ENCODE measurements at regions not wholly inside any gene's neighbourhood (a gene's known extent, or its start where the extent isn't known, plus 50 kb on each side); places are given as distances from the start of the nearest gene placed in this dataset.

DNA sequence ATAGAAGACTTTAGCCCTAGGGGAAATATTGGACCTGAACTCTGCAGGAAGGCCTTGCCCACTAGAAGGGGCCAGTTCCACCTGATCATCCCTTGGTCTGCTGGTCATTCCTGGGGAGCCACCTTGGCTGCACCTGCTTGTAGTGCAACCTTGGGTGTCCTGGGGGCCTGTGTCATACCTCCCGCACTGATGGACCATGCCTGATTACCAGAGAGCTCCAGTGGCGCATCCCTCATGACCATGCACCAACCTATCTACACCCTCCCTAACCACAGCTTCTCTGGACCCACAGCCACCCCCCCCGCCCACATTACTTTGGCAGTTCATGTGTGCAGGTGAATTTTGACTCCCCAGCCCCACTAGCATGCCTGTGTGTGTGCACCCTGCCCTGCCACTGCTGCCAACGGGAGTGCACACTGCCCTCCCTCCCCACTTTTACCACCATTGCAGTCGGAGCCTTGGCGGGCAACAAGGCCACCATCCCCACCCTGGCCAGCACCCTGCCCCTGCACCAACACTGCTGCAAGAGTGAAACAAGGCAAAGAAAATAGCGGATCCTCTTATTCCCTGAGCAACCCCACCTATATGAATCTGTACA is 208.1 kb downstream of the FAM47B start (continued):
- TF ChIP-seq, protein P1, sequence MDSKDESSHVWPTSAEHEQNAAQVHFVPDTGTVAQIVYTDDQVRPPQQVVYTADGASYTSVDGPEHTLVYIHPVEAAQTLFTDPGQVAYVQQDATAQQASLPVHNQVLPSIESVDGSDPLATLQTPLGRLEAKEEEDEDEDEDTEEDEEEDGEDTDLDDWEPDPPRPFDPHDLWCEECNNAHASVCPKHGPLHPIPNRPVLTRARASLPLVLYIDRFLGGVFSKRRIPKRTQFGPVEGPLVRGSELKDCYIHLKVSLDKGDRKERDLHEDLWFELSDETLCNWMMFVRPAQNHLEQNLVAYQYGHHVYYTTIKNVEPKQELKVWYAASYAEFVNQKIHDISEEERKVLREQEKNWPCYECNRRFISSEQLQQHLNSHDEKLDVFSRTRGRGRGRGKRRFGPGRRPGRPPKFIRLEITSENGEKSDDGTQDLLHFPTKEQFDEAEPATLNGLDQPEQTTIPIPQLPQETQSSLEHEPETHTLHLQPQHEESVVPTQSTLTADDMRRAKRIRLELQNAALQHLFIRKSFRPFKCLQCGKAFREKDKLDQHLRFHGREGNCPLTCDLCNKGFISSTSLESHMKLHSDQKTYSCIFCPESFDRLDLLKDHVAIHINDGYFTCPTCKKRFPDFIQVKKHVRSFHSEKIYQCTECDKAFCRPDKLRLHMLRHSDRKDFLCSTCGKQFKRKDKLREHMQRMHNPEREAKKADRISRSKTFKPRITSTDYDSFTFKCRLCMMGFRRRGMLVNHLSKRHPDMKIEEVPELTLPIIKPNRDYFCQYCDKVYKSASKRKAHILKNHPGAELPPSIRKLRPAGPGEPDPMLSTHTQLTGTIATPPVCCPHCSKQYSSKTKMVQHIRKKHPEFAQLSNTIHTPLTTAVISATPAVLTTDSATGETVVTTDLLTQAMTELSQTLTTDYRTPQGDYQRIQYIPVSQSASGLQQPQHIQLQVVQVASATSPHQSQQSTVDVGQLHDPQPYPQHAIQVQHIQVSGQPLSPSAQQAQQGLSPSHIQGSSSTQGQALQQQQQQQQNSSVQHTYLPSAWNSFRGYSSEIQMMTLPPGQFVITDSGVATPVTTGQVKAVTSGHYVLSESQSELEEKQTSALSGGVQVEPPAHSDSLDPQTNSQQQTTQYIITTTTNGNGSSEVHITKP (tag by site-specific recombination; IDR thresholded peaks at IDR 0.05), result no peak

DNA sequence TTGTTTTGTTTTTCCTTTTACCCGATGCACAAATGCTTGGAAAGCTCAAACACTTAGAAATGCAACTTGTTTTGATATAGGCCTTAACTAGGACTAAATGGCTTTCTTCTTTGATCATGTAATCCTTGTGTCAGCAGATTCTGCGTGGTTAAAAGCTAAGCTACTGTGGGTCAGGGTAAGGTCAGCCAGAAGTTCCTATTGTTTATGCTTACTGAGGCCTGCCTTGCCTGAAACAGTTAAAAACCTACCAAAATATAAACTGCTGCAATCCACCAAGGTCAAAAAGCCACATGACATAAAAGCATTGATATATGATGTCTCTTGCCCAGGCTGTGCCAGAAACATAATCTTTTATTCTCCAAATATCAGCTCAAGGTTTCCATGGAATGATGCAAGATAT is 223.4 kb downstream of the FAM47B start:
- ChIA-PET CTCF (no interaction called here), POLR2A (no interaction called here)
- Histone ChIP-seq H3K27ac (ENCODE audit: extremely low read depth, low read depth, low read length) (no peak overlapping the region), H3K4me1 (ENCODE audit: control insufficient read depth, insufficient read depth, low read length) (no peaks in the 10 kb centered on the region), H3K36me3 (ENCODE audit: control insufficient read depth in 2 of 2, insufficient read depth in 1 of 2, low read length in 2 of 2) (no peaks in the 10 kb centered on the region), H3K9me3 (ENCODE audit: control insufficient read depth, insufficient read depth, low read depth, low read length) (no peaks in the 10 kb centered on the region; the same call in 1 of the 2 replicates), H3K4me3 (ENCODE audit: low read depth, low read length) (no peak overlapping the region)
- TF ChIP-seq IKZF3 (tag by site-specific recombination; IDR thresholded peaks at IDR 0.05) (no peak), KLF9 (tag by site-specific recombination; IDR thresholded peaks at IDR 0.05; ENCODE audit: low read depth) (no peak), ZNF133 (tag by site-specific recombination; IDR thresholded peaks at IDR 0.05) (no peak), ZNF248 (tag by site-specific recombination; IDR thresholded peaks at IDR 0.05) (no peak), SP2 (tag by site-specific recombination; IDR thresholded peaks at IDR 0.05) (no peak), ZNF777 (tag by site-specific recombination; IDR thresholded peaks at IDR 0.05; ENCODE audit: borderline replicate concordance) (no peak), ZNF354C (tag by site-specific recombination; IDR thresholded peaks at IDR 0.05; ENCODE audit: borderline replicate concordance, low read depth) (no peak)
- TF ChIP-seq, protein P2, sequence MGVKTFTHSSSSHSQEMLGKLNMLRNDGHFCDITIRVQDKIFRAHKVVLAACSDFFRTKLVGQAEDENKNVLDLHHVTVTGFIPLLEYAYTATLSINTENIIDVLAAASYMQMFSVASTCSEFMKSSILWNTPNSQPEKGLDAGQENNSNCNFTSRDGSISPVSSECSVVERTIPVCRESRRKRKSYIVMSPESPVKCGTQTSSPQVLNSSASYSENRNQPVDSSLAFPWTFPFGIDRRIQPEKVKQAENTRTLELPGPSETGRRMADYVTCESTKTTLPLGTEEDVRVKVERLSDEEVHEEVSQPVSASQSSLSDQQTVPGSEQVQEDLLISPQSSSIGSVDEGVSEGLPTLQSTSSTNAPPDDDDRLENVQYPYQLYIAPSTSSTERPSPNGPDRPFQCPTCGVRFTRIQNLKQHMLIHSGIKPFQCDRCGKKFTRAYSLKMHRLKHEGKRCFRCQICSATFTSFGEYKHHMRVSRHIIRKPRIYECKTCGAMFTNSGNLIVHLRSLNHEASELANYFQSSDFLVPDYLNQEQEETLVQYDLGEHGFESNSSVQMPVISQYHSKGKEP (tag by site-specific recombination; IDR thresholded peaks at IDR 0.05), result no peak
- TF ChIP-seq, protein P3, sequence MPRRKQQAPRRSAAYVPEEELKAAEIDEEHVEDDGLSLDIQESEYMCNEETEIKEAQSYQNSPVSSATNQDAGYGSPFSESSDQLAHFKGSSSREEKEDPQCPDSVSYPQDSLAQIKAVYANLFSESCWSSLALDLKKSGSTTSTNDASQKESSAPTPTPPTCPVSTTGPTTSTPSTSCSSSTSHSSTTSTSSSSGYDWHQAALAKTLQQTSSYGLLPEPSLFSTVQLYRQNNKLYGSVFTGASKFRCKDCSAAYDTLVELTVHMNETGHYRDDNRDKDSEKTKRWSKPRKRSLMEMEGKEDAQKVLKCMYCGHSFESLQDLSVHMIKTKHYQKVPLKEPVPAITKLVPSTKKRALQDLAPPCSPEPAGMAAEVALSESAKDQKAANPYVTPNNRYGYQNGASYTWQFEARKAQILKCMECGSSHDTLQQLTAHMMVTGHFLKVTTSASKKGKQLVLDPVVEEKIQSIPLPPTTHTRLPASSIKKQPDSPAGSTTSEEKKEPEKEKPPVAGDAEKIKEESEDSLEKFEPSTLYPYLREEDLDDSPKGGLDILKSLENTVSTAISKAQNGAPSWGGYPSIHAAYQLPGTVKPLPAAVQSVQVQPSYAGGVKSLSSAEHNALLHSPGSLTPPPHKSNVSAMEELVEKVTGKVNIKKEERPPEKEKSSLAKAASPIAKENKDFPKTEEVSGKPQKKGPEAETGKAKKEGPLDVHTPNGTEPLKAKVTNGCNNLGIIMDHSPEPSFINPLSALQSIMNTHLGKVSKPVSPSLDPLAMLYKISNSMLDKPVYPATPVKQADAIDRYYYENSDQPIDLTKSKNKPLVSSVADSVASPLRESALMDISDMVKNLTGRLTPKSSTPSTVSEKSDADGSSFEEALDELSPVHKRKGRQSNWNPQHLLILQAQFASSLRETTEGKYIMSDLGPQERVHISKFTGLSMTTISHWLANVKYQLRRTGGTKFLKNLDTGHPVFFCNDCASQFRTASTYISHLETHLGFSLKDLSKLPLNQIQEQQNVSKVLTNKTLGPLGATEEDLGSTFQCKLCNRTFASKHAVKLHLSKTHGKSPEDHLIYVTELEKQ (tag by site-specific recombination; IDR thresholded peaks at IDR 0.05; ENCODE audit: borderline replicate concordance), result no peak
- TF ChIP-seq, protein P4, sequence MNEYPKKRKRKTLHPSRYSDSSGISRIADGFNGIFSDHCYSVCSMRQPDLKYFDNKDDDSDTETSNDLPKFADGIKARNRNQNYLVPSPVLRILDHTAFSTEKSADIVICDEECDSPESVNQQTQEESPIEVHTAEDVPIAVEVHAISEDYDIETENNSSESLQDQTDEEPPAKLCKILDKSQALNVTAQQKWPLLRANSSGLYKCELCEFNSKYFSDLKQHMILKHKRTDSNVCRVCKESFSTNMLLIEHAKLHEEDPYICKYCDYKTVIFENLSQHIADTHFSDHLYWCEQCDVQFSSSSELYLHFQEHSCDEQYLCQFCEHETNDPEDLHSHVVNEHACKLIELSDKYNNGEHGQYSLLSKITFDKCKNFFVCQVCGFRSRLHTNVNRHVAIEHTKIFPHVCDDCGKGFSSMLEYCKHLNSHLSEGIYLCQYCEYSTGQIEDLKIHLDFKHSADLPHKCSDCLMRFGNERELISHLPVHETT (tag by site-specific recombination; IDR thresholded peaks at IDR 0.05), result no peak

All from HEK293 (cell line).